Type B pancreatic cell (in vitro differentiated cells): ENCODE measurements at regions not wholly inside any gene's neighbourhood (a gene's known extent, or its start where the extent isn't known, plus 50 kb on each side); places are given as distances from the start of the nearest gene placed in this dataset.

Experiments used
- DNase-seq: peaks from one replicate; pipeline ENCODE4 v3.0.0; 2021; ENCODE audit warnings: mixed read lengths; ENCODE audit not compliant: unreplicated experiment; ENCODE audit errors: extremely low spot score
- H3K27ac Mint-ChIP-seq: 2 replicates; pipeline ENCODE4 v1.8.0; 2021; ENCODE audit warnings: mild to moderate bottlenecking, mixed read lengths
- H3K27me3 Mint-ChIP-seq: 2 replicates; pipeline ENCODE4 v1.8.0; 2021; ENCODE audit warnings: mixed read lengths
- H3K36me3 Mint-ChIP-seq: 2 replicates; pipeline ENCODE4 v1.8.0; 2021; ENCODE audit warnings: mixed read lengths
- H3K4me1 Mint-ChIP-seq: one replicate; pipeline ENCODE4 v1.8.0; 2021; ENCODE audit warnings: mixed read lengths; ENCODE audit not compliant: unreplicated experiment
- H3K4me3 Mint-ChIP-seq: 2 replicates; pipeline ENCODE4 v1.8.0; 2021; ENCODE audit warnings: mild to moderate bottlenecking, mixed read lengths
- H3K9me3 Mint-ChIP-seq: 2 replicates; pipeline ENCODE4 v1.8.0; 2021; ENCODE audit warnings: mixed read lengths
- TF ChIP-seq, protein P1 (sequence below): fragments of 200-600 bp; sonication (generic); conservative IDR thresholded peaks from 2 replicates; pipeline ENCODE4 v1.5.0; 2021; ENCODE audit warnings: antibody characterized with exemption, mild to moderate bottlenecking

- no peak for DNase-seq
- TF ChIP-seq, protein P1, sequence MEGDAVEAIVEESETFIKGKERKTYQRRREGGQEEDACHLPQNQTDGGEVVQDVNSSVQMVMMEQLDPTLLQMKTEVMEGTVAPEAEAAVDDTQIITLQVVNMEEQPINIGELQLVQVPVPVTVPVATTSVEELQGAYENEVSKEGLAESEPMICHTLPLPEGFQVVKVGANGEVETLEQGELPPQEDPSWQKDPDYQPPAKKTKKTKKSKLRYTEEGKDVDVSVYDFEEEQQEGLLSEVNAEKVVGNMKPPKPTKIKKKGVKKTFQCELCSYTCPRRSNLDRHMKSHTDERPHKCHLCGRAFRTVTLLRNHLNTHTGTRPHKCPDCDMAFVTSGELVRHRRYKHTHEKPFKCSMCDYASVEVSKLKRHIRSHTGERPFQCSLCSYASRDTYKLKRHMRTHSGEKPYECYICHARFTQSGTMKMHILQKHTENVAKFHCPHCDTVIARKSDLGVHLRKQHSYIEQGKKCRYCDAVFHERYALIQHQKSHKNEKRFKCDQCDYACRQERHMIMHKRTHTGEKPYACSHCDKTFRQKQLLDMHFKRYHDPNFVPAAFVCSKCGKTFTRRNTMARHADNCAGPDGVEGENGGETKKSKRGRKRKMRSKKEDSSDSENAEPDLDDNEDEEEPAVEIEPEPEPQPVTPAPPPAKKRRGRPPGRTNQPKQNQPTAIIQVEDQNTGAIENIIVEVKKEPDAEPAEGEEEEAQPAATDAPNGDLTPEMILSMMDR: no peak
- Mint-ChIP-seq H3K9me3 (no peaks in the 10 kb centered on the region), H3K36me3 (no peaks in the 10 kb centered on the region), H3K4me3 (no peak overlapping the region), H3K27ac (no peak overlapping the region), H3K27me3 (no peaks in the 10 kb centered on the region), H3K4me1 (no peaks in the 10 kb centered on the region)
Observed at GRCh38 chr4:22062676-22063075, 114.1 kb upstream of the KCNIP4 start.

DNA sequence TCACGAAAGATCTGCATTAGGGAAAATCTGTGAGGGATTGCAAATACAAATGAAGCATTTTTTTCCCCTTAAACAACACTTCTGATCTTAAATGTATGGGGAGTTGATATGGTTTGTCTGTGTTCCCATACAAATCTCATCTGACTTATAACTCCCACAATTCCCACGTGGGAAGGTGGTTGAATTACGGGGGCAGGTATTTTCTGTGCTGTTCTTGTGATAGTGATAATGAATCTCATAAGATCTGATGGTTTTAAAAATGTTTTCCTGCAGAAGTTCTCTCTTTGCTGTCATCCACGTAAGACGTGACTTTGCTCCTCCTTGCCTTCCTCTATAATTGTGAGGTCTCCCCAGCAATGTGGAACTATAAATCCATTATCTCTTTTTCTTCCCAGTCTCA, 107.4 kb upstream of the KCNIP4 start:
- Mint-ChIP-seq H3K9me3 (no peaks in the 10 kb centered on the region), H3K4me1 (no peaks in the 10 kb centered on the region), H3K36me3 (no peaks in the 10 kb centered on the region), H3K27me3 (no peaks in the 10 kb centered on the region), H3K27ac (no peak overlapping the region), H3K4me3 (no peak overlapping the region)
- no peak for DNase-seq
- TF ChIP-seq, protein P1: no peak

GRCh38 chr4:22052076-22052475, 103.5 kb upstream of the KCNIP4 start:
- no peaks in the 10 kb centered on the region for H3K27me3 Mint-ChIP-seq
- H3K9me3 Mint-ChIP-seq: no peaks in the 10 kb centered on the region
- no peaks in the 10 kb centered on the region for H3K4me1 Mint-ChIP-seq
- no peak for DNase-seq
- H3K4me3 Mint-ChIP-seq: no peak overlapping the region
- H3K36me3 Mint-ChIP-seq: no peaks in the 10 kb centered on the region
- TF ChIP-seq, protein P1: no peak
- no peak overlapping the region for H3K27ac Mint-ChIP-seq

- Mint-ChIP-seq H3K4me1 (no peaks in the 10 kb centered on the region), H3K27ac (no peak overlapping the region), H3K36me3 (no peaks in the 10 kb centered on the region), H3K27me3 (no peaks in the 10 kb centered on the region), H3K9me3 (no peaks in the 10 kb centered on the region), H3K4me3 (no peak overlapping the region)
- TF ChIP-seq, protein P1: no peak
- DNase-seq: no peak
Observed at GRCh38 chr4:22048323-22048722, 99.8 kb upstream of the KCNIP4 start.

DNA sequence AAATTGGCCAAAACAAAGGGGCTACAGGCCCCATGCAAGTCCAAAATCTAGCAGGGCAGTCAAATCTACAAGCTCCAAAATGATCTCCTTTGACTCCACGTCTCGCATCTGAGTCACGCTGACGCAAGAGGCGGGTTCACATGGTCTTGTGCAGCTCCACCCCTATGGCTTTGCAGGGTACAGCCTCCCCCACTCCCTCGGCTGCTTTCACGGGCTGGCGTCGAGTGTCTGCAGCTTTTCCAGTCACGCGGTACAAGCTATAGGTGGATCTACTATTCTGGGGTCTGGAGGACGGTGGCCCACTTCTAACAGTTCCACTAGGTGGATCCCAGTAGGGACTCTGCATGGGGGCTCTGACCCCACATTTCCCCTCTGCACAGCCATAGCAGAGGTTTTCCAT, 99.2 kb upstream of the KCNIP4 start:
- Mint-ChIP-seq H3K4me3 (no peak overlapping the region), H3K27me3 (no peaks in the 10 kb centered on the region), H3K4me1 (no peaks in the 10 kb centered on the region), H3K27ac (no peak overlapping the region), H3K36me3 (no peaks in the 10 kb centered on the region), H3K9me3 (no peaks in the 10 kb centered on the region)
- no peak for DNase-seq
- TF ChIP-seq, protein P1: no peak

- TF ChIP-seq, protein P1: no peak
- Mint-ChIP-seq H3K36me3 (no peaks in the 10 kb centered on the region), H3K9me3 (no peaks in the 10 kb centered on the region), H3K4me3 (no peak overlapping the region), H3K27me3 (no peaks in the 10 kb centered on the region), H3K4me1 (no peaks in the 10 kb centered on the region), H3K27ac (no peak overlapping the region)
- DNase-seq: no peak
Observed at GRCh38 chr4:22045051-22045630, 96.6 kb upstream of the KCNIP4 start.
